Osteoblast (primary cell): ENCODE measurements at regions not wholly inside any gene's neighbourhood (a gene's known extent, or its start where the extent isn't known, plus 50 kb on each side); places are given as distances from the start of the nearest gene placed in this dataset.

ENCODE experiments used
- DNase-seq: peaks from one replicate; pipeline ENCODE4 v3.0.0; 2011; ENCODE audit warnings: low spot score, mixed read lengths; ENCODE audit not compliant: insufficient read length; ENCODE audit errors: missing footprints
- H2AFZ ChIP-seq: 2 replicates; pipeline ENCODE4 v1.6.0; 2011; ENCODE audit warnings: mild to moderate bottlenecking, low read length
- H3K27ac ChIP-seq: 2 replicates; pipeline ENCODE4 v1.5.1; 2011; ENCODE audit warnings: mild to moderate bottlenecking, low read depth, low read length, moderate library complexity
- H3K27me3 ChIP-seq: 2 replicates; pipeline ENCODE4 v1.6.0; 2012; ENCODE audit warnings: mild to moderate bottlenecking, control low read depth, inconsistent platforms, low read length, moderate library complexity; ENCODE audit not compliant: insufficient read depth
- H3K36me3 ChIP-seq: 2 replicates; pipeline ENCODE4 v1.5.1; 2011; ENCODE audit warnings: mild to moderate bottlenecking, low read length, control low read depth, moderate library complexity; ENCODE audit not compliant: insufficient read depth
- H3K4me1 ChIP-seq: 2 replicates; pipeline ENCODE4 v1.5.1; 2011; ENCODE audit warnings: mild to moderate bottlenecking, low read length, control low read depth, moderate library complexity; ENCODE audit not compliant: insufficient read depth
- H3K4me2 ChIP-seq: 2 replicates; pipeline ENCODE4 v1.6.0; 2011; ENCODE audit warnings: mild to moderate bottlenecking, low read length; ENCODE audit not compliant: insufficient read depth
- H3K4me3 ChIP-seq: fragments of 200-600 bp; sonication (generic); 3 replicates; pipeline ENCODE4 v1.5.1; 2012; ENCODE audit warnings: mild to moderate bottlenecking, low read length, inconsistent platforms; ENCODE audit not compliant: insufficient read depth
- H3K79me2 ChIP-seq: 2 replicates; pipeline ENCODE4 v1.6.0; 2012; ENCODE audit warnings: mild to moderate bottlenecking, low read length, control low read depth, inconsistent platforms; ENCODE audit not compliant: insufficient read depth
- H3K9me3 ChIP-seq: 2 replicates; pipeline ENCODE4 v1.5.1; 2011; ENCODE audit warnings: low read depth, low read length, control low read depth
- H4K20me1 ChIP-seq: 2 replicates; pipeline ENCODE4 v1.6.0; 2012; ENCODE audit warnings: mild to moderate bottlenecking, low read length, control low read depth; ENCODE audit not compliant: insufficient read depth
- TF ChIP-seq, protein P1 (sequence below): IDR thresholded peaks from 2 replicates; pipeline ENCODE4 v1.5.1; 2011; ENCODE audit warnings: mild to moderate bottlenecking, low read depth, low read length, moderate library complexity; ENCODE audit errors: extremely low read depth

DNA sequence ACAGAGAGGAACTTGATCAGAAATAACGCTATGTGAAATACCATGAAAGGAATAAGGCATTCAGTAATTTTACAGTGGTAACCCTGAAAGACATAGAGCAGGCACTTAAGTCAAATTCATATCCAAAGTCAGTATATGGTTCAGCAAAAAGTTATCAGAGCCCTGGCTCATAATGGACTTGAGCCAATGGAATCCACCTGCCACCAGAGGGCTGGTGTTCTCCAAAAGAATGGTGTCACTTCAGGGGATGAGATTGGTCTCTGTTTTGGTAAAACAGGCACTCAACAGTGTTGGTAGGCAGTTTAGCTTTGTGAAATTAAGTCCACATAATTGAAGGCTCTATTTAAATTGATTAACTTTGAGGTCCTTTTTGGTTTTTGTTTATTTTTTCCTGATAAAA lies 93.9 kb downstream of the LIG4 start:
- Histone ChIP-seq H3K4me1 (no peaks in the 10 kb centered on the region), H4K20me1 (no peaks in the 10 kb centered on the region), H3K36me3 (no peaks in the 10 kb centered on the region), H3K27ac (no peak overlapping the region), H3K4me2 (no peak overlapping the region), H3K4me3 (no peak overlapping the region), H3K27me3 (no peaks in the 10 kb centered on the region), H2AFZ (no peak overlapping the region), H3K79me2 (no peaks in the 10 kb centered on the region), H3K9me3 (no peaks in the 10 kb centered on the region)
- TF ChIP-seq, protein P1, sequence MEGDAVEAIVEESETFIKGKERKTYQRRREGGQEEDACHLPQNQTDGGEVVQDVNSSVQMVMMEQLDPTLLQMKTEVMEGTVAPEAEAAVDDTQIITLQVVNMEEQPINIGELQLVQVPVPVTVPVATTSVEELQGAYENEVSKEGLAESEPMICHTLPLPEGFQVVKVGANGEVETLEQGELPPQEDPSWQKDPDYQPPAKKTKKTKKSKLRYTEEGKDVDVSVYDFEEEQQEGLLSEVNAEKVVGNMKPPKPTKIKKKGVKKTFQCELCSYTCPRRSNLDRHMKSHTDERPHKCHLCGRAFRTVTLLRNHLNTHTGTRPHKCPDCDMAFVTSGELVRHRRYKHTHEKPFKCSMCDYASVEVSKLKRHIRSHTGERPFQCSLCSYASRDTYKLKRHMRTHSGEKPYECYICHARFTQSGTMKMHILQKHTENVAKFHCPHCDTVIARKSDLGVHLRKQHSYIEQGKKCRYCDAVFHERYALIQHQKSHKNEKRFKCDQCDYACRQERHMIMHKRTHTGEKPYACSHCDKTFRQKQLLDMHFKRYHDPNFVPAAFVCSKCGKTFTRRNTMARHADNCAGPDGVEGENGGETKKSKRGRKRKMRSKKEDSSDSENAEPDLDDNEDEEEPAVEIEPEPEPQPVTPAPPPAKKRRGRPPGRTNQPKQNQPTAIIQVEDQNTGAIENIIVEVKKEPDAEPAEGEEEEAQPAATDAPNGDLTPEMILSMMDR = no peak
- no peak for DNase-seq

DNA sequence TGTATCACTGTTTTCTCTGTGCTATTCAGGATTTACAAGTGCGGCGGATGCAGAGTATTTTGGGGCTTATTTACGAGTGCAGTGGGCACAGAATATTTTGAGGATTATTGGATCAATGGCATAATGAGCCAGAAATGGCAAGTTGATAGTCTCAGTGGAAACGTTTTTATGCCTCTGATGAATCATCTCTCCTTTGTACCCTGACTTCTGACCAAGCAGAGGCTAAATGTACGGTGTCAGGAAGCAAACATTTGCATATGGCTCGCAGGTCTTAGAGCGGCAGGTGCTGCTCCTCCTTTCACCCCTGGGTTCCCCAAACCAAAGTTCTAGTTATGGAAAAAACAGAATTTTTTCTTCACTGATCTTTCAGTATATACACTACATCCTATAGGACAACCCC lies 94.5 kb downstream of the LIG4 start:
- TF ChIP-seq, protein P1 = no peak
- Histone ChIP-seq H3K9me3 (no peaks in the 10 kb centered on the region), H3K4me1 (no peaks in the 10 kb centered on the region), H3K79me2 (no peaks in the 10 kb centered on the region), H3K27ac (no peak overlapping the region), H2AFZ (no peak overlapping the region), H3K27me3 (no peaks in the 10 kb centered on the region), H3K36me3 (no peaks in the 10 kb centered on the region), H3K4me3 (no peak overlapping the region), H4K20me1 (no peaks in the 10 kb centered on the region), H3K4me2 (no peak overlapping the region)
- DNase-seq = no peak

DNA sequence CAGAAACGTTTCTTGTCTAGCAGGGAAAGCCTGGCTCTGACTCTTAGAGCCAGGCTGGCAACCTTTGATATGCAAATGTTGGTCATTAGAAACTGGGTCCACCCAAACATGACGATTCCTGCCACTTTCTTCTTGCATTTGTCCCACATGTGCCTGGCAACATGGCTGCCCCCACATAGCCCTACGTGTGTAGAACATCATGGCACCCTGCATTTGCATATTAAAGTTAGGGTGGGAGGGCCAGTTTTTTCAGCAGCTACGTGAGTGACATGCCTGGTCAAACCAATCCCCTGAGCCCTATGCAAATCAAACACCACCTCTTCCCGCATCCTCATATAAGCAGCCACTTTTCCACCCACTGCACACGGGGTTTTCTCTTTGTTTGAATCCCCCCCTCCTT lies 95.0 kb downstream of the LIG4 start:
- H3K27ac ChIP-seq = no peak overlapping the region
- no peaks in the 10 kb centered on the region for H3K9me3 ChIP-seq
- H3K27me3 ChIP-seq = no peaks in the 10 kb centered on the region
- H2AFZ ChIP-seq = no peak overlapping the region
- H3K4me1 ChIP-seq = no peaks in the 10 kb centered on the region
- no peak overlapping the region for H3K4me3 ChIP-seq
- no peak for DNase-seq
- H4K20me1 ChIP-seq = no peaks in the 10 kb centered on the region
- no peaks in the 10 kb centered on the region for H3K36me3 ChIP-seq
- no peaks in the 10 kb centered on the region for H3K79me2 ChIP-seq
- H3K4me2 ChIP-seq = no peak overlapping the region
- TF ChIP-seq, protein P1 = no peak

DNA sequence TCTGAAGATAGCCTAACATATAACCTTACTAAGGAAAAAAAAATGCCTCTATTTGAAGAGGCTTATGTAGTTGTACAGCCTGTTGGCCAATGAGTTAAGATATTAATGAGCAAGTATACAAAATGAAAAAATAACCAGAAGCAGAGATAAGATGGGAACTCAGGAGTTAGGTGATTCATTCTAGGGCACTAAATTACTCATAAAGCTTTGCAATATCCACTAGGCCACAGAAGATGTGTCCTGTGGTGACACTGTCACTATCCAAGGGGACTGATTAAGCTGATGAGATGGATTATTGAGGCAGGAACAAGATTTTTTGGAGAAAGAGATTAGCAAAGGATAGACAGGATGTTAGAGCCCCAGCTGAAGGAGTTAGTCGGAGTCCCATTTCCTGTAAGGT lies 99.6 kb downstream of the LIG4 start:
- TF ChIP-seq, protein P1 = no peak
- no peaks in the 10 kb centered on the region for H3K27me3 ChIP-seq

More for the DNA sequence above, 99.6 kb downstream of the LIG4 start:
- H3K9me3 ChIP-seq = no peaks in the 10 kb centered on the region
- H3K36me3 ChIP-seq = no peaks in the 10 kb centered on the region
- DNase-seq = no peak
- no peaks in the 10 kb centered on the region for H3K79me2 ChIP-seq
- H3K4me3 ChIP-seq = no peak overlapping the region
- no peak overlapping the region for H3K4me2 ChIP-seq
- no peak overlapping the region for H3K27ac ChIP-seq
- no peaks in the 10 kb centered on the region for H3K4me1 ChIP-seq
- no peaks in the 10 kb centered on the region for H4K20me1 ChIP-seq
- H2AFZ ChIP-seq = no peak overlapping the region
